Breast epithelium (tissue), 4 donors: ENCODE measurements at regions not wholly inside any gene's neighbourhood (a gene's known extent, or its start where the extent isn't known, plus 50 kb on each side); places are given as distances from the start of the nearest gene placed in this dataset.
A peak's percentile ranks its signal among the peaks of the same experiment; 100 is the strongest.
"Not testable (repeated sequence)": the region's sequence is repeated elsewhere in the genome, so short reads cannot be mapped to it uniquely, and the experiment has no call there.

Experiments
- DNase-seq, 2 donors: peaks; one replicate each; pipeline ENCODE4 v3.0.0-alpha.2; 2019; ENCODE audit warnings: low spot score in 2 of 2
- H3K27ac ChIP-seq, 2 donors: fragments of 200-600 bp; sonication (generic) in 1 of 2; one replicate each; pipeline ENCODE4 v1.5.1; 2016 to 2019; ENCODE audit warnings: mild to moderate bottlenecking in 1 of 2
- H3K27me3 ChIP-seq, 2 donors: fragments of 200-600 bp; sonication (generic) in 1 of 2; one replicate each; pipeline versions ENCODE4 v1.5.1 to v1.6.0; 2017 to 2019; ENCODE audit warnings: control low read depth in 1 of 2, mild to moderate bottlenecking in 1 of 2
- H3K36me3 ChIP-seq: fragments of 200-600 bp; one replicate; pipeline ENCODE4 v1.5.1; 2019
- H3K4me1 ChIP-seq, 2 donors: fragments of 200-600 bp; sonication (generic); one replicate each; pipeline ENCODE4 v1.5.1; 2016 to 2019; ENCODE audit warnings: control low read depth in 1 of 2
- H3K4me3 ChIP-seq, 3 donors: fragments of 200-600 bp; sonication (generic); 1 replicate in 2 of 3; 2 replicates in 1 of 3; pipeline ENCODE4 v1.5.1; 2016 to 2019; ENCODE audit warnings: mild to moderate bottlenecking in 3 of 3, moderate library complexity in 2 of 3
- H3K9me3 ChIP-seq, 2 donors: fragments of 200-600 bp; sonication (generic) in 1 of 2; one replicate each; pipeline ENCODE4 v1.5.1; 2016 to 2019; ENCODE audit warnings: control low read depth in 1 of 2
- CTCF ChIP-seq, 3 donors: fragments of 450-650 bp; IDR thresholded peaks; one replicate each; pipeline ENCODE4 v1.5.1; 2016 to 2017; ENCODE audit warnings: antibody characterized with exemption in 3 of 3, mild to moderate bottlenecking in 3 of 3, moderate library complexity in 3 of 3
- POLR2A ChIP-seq: fragments of 450-650 bp; IDR thresholded peaks from one replicate; pipeline ENCODE4 v1.6.1; 2016; ENCODE audit warnings: antibody characterized with exemption, mild to moderate bottlenecking, moderate library complexity
- POLR2AphosphoS5 ChIP-seq, 3 donors: sonication (generic); formaldehyde crosslinking; IDR thresholded peaks; one replicate each; pipeline ENCODE4 v1.6.1; 2017; ENCODE audit warnings: antibody characterized with exemption in 3 of 3
- intact Hi-C: fragments of 100-400 bp; cut with DNase I; formaldehyde crosslinking; loops from one replicate; pipeline ENCODE4 v1.15.1; 2023; ENCODE audit warnings: low total_unique reads

DNA sequence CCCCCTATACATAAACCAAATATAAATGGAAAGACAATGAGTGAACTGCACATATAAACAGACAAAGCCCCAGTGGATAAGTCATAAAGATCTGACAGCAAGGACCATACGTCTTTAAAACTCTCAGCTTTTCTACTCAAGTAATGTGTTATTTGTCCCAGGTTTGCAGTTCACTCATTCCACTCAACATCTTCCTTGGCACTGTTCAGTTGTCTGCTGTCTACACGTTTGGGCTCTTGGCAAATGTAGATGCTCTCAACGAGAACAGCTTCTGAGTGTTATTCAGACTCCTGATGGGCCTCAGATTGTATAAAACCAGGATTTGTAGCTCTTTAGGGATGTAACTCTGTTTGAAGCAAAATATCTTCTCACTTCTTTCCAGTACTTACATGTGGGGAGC, 198.2 kb upstream of the SEMA6A start:
- intact Hi-C loops = no loop called here
- peak overlapping the region; percentile 71 to 84 for H3K27ac ChIP-seq
- no peak for DNase-seq
- no peaks in the 10 kb centered on the region for H3K9me3 ChIP-seq
- no peaks in the 10 kb centered on the region for H3K27me3 ChIP-seq
- TF ChIP-seq POLR2A (no peak), CTCF (IDR thresholded peaks at IDR 0.05) (no peak), POLR2AphosphoS5 (IDR thresholded peaks at IDR 0.05) (no peak)
- H3K4me1 ChIP-seq = peaks cover 0 to 10% of the 10 kb centered on the region in 2 donors
- no peaks in the 10 kb centered on the region for H3K36me3 ChIP-seq
- H3K4me3 ChIP-seq = no peak overlapping the region

GRCh38 chr5:116772152-116772501, 197.5 kb upstream of the SEMA6A start:
- no peak for DNase-seq
- Histone ChIP-seq H3K4me1 (peaks cover 0 to 10% of the 10 kb centered on the region in 2 donors), H3K27me3 (no peaks in the 10 kb centered on the region), H3K9me3 (no peaks in the 10 kb centered on the region), H3K4me3 (no peak overlapping the region), H3K36me3 (no peaks in the 10 kb centered on the region), H3K27ac (peak overlapping the region; percentile 71 to 84)
- TF ChIP-seq POLR2A (no peak), POLR2AphosphoS5 (IDR thresholded peaks at IDR 0.05) (no peak), CTCF (IDR thresholded peaks at IDR 0.05) (no peak)
- intact Hi-C loops = no loop called here

DNA sequence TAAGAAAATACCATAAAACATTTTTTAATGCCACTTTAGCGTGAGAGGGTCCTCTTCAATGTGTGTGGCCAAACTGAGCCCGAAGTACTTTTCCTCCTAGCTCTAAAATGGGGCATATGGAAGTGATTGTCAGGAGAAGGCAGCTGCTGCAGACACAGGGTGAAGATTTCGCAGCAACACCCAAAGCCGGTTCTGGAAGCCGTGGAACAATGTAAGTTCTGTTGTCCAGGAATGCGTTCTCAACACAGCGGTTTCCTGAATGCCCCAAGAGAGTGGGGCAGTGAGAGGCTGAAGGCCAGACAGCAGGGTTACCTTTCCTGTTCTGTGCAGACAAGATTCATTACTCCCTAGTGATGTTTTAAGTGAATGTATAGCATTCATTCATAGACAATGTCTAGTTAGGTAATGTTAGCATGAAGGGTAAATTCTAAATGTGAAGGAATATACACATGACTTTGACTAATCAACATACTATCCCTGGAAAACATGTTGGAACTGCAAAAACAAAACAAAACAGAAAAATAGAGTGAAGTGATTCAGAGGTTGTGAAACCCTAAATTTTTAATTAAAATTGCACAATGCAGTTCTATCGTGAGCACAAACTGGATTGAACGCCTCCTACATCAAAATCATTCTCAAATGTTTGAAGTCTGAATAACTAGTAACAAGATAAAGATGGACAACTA, 197.0 kb upstream of the SEMA6A start:
- H3K9me3 ChIP-seq = no peaks in the 10 kb centered on the region
- intact Hi-C loops = no loop called here
- peak in 1 of 2 donors; percentile 66 for DNase-seq
- H3K4me3 ChIP-seq = peak overlapping the region in 1 of 3 donors; percentile 31
- TF ChIP-seq CTCF (IDR thresholded peaks at IDR 0.05) (no peak), POLR2AphosphoS5 (IDR thresholded peaks at IDR 0.05) (peak in 1 of 3 donors; percentile 25)
- H3K4me1 ChIP-seq = peaks cover 0 to 10% of the 10 kb centered on the region in 2 donors
- no peaks in the 10 kb centered on the region for H3K27me3 ChIP-seq
- peak overlapping the region; percentile 71 to 84 for H3K27ac ChIP-seq
- no peaks in the 10 kb centered on the region for H3K36me3 ChIP-seq

- H3K4me3 ChIP-seq, intact Hi-C loops, DNase-seq, H3K27me3 ChIP-seq, H3K4me1 ChIP-seq, H3K36me3 ChIP-seq, H3K9me3 ChIP-seq: not testable (repeated sequence)
- peak overlapping the region in 1 of 2 donors; percentile 71 for H3K27ac ChIP-seq
Measured at GRCh38 chr5:116769953-116770352, 195.3 kb upstream of the SEMA6A start.

DNA sequence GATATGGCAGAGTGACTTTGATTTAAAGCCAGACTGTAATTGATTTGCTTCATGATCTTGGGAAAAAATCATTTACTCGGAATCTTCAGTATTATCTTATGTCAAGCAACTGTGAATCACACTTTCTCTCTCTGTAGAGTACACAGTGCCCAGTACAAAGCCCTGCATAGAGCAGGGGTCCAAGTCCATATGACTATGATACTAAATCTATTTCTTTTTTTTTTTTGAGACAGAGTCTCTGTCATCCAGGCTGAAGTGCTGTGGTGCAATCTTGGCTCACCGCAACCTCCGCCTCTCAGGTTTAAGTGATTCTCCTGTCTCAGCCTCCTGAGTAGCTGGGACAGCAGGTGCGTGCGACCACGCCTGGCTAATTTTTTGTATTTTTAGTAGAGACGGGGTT, 194.8 kb upstream of the SEMA6A start:
- Histone ChIP-seq H3K27me3 (no peaks in the 10 kb centered on the region), H3K4me1 (peaks cover 0 to 10% of the 10 kb centered on the region in 2 donors), H3K27ac (no peak overlapping the region), H3K9me3 (no peaks in the 10 kb centered on the region), H3K36me3 (no peaks in the 10 kb centered on the region), H3K4me3 (no peak overlapping the region)
- no peak for DNase-seq
- intact Hi-C loops = no loop called here
- no peak for TF ChIP-seq POLR2AphosphoS5 (IDR thresholded peaks at IDR 0.05)
- TF ChIP-seq POLR2A = no peak
- no peak for TF ChIP-seq CTCF (IDR thresholded peaks at IDR 0.05)
